ENCODE measurements at regions not wholly inside any gene's neighbourhood (a gene's known extent, or its start where the extent isn't known, plus 50 kb on each side); places are given as distances from the start of the nearest gene placed in this dataset.

GRCh38 chr2:150788426-150789140, 301.1 kb upstream of the RND3 start:
- DNase-seq (no peak), ATAC-seq (no peak)
- TF ChIP-seq, protein P1, sequence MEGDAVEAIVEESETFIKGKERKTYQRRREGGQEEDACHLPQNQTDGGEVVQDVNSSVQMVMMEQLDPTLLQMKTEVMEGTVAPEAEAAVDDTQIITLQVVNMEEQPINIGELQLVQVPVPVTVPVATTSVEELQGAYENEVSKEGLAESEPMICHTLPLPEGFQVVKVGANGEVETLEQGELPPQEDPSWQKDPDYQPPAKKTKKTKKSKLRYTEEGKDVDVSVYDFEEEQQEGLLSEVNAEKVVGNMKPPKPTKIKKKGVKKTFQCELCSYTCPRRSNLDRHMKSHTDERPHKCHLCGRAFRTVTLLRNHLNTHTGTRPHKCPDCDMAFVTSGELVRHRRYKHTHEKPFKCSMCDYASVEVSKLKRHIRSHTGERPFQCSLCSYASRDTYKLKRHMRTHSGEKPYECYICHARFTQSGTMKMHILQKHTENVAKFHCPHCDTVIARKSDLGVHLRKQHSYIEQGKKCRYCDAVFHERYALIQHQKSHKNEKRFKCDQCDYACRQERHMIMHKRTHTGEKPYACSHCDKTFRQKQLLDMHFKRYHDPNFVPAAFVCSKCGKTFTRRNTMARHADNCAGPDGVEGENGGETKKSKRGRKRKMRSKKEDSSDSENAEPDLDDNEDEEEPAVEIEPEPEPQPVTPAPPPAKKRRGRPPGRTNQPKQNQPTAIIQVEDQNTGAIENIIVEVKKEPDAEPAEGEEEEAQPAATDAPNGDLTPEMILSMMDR (conservative IDR thresholded peaks at IDR 0.05; ENCODE audit: low read depth, low read length): no peak
- TF ChIP-seq EZH2 (IDR thresholded peaks at IDR 0.05; ENCODE audit: low read length, unreplicated experiment) (no peak), EZH2phosphoT487 (IDR thresholded peaks at IDR 0.05; ENCODE audit: borderline replicate concordance, low read length) (no peak)
- Histone ChIP-seq H2AFZ (ENCODE audit: low read length) (no peak overlapping the region), H3K79me2 (ENCODE audit: low read length) (no peaks in the 10 kb centered on the region), H3K9me3 (ENCODE audit: low read length) (peaks cover 8% of the 10 kb centered on the region; the same call in 1 of the 2 replicates), H3K27ac (ENCODE audit: low read length) (no peak overlapping the region), H3K4me3 (ENCODE audit: low read length) (no peak overlapping the region), H4K20me1 (ENCODE audit: low read length) (no peaks in the 10 kb centered on the region), H3K4me1 (ENCODE audit: insufficient read depth, low read length) (no peaks in the 10 kb centered on the region), H3K36me3 (ENCODE audit: low read depth, low read length) (peaks cover 3% of the 10 kb centered on the region; the same call in 1 of the 2 replicates), H3K27me3 (ENCODE audit: low read length) (no peaks in the 10 kb centered on the region), H3F3A (ENCODE audit: low read length, unreplicated experiment) (no peaks in the 10 kb centered on the region), H3K4me2 (ENCODE audit: low read length) (no peak overlapping the region), H3K9me2 (replicated peaks; ENCODE audit: low read length) (no peaks in the 10 kb centered on the region), H3K9ac (ENCODE audit: low read length) (no peak overlapping the region)
- intact Hi-C loops (cut with micrococcal nuclease): no loop called here
- POLR2A ChIA-PET (ENCODE audit: unreplicated experiment): no interaction called here
- CTCF ChIA-PET: no interaction called here
- BruUV-seq (replicated peaks): no TSS peak

DNA sequence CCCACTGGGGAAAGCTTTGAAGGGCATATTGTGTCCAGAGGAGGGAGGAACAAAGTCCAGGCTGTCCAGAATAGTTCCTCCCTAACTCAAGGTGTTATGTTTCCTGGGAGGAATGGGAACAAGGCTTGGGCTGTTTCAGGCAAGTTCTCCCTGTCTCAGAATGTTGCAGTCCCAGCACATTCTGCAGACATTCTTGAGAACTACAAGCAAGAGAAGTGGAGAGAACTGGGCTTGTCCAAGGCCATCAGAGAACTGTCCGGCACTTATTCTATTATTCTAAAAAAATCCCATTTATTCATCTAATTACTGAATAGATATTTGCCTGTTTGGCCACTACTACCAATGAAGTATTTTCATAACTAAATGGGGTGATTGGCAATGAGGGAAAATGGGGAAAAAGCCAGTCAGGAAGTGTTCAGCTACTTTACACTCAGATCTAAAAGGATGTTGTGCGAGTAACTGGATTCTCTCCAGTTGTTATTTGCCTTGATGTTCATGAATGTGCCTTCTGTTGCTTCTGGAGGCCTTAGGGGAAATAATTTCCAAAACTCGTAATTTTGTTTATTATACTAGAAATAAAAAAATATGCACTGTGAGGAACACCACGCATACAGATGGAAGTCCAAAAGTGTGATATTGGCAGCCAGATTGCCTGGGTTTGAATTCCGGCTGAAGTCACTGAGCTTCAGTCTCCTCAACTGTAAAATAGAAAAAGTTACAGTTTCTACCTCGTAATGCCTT, 300.1 kb upstream of the RND3 start:
- DNase-seq (no peak), ATAC-seq (no peak)
- Histone ChIP-seq H3K9me3 (ENCODE audit: low read length) (peaks cover 8% of the 10 kb centered on the region; the same call in 1 of the 2 replicates), H3K27me3 (ENCODE audit: low read length) (no peaks in the 10 kb centered on the region), H4K20me1 (ENCODE audit: low read length) (no peaks in the 10 kb centered on the region), H3K36me3 (ENCODE audit: low read depth, low read length) (peaks cover 3% of the 10 kb centered on the region; the same call in 1 of the 2 replicates), H3K27ac (ENCODE audit: low read length) (no peak overlapping the region), H3K79me2 (ENCODE audit: low read length) (no peaks in the 10 kb centered on the region), H3K4me3 (ENCODE audit: low read length) (no peak overlapping the region), H3K9me2 (replicated peaks; ENCODE audit: low read length) (no peaks in the 10 kb centered on the region), H3K4me2 (ENCODE audit: low read length) (no peak overlapping the region), H3K9ac (ENCODE audit: low read length) (no peak overlapping the region), H3K4me1 (ENCODE audit: insufficient read depth, low read length) (no peaks in the 10 kb centered on the region), H2AFZ (ENCODE audit: low read length) (no peak overlapping the region), H3F3A (ENCODE audit: low read length, unreplicated experiment) (no peaks in the 10 kb centered on the region)
- intact Hi-C loops (cut with micrococcal nuclease): no loop called here
- TF ChIP-seq, protein P1 (conservative IDR thresholded peaks at IDR 0.05; ENCODE audit: low read depth, low read length): no peak
- TF ChIP-seq EZH2phosphoT487 (IDR thresholded peaks at IDR 0.05; ENCODE audit: borderline replicate concordance, low read length) (no peak), EZH2 (IDR thresholded peaks at IDR 0.05; ENCODE audit: low read length, unreplicated experiment) (no peak)
- ChIA-PET CTCF (no interaction called here), POLR2A (ENCODE audit: unreplicated experiment) (interaction anchor here (0.7 kb wide), 1 partner anchor 798 kb away, joined by 3 read pairs; no protein-coding TSS in a partner anchor)
- BruUV-seq (replicated peaks): no TSS peak

GRCh38 chr2:150784389-150784788, 296.9 kb upstream of the RND3 start:
- ChIA-PET CTCF (no interaction called here), POLR2A (ENCODE audit: unreplicated experiment) (no interaction called here)
- Histone ChIP-seq H3K4me2 (ENCODE audit: low read length) (no peak overlapping the region), H2AFZ (ENCODE audit: low read length) (no peak overlapping the region), H3K9me3 (ENCODE audit: low read length) (no peaks in the 10 kb centered on the region), H3K79me2 (ENCODE audit: low read length) (no peaks in the 10 kb centered on the region), H3K9me2 (replicated peaks; ENCODE audit: low read length) (no peaks in the 10 kb centered on the region), H3K9ac (ENCODE audit: low read length) (no peak overlapping the region), H4K20me1 (ENCODE audit: low read length) (no peaks in the 10 kb centered on the region), H3K36me3 (ENCODE audit: low read depth, low read length) (no peaks in the 10 kb centered on the region), H3F3A (ENCODE audit: low read length, unreplicated experiment) (no peaks in the 10 kb centered on the region), H3K4me3 (ENCODE audit: low read length) (no peak overlapping the region), H3K27ac (ENCODE audit: low read length) (no peak overlapping the region), H3K27me3 (ENCODE audit: low read length) (no peaks in the 10 kb centered on the region), H3K4me1 (ENCODE audit: insufficient read depth, low read length) (no peaks in the 10 kb centered on the region)
- intact Hi-C loops (cut with micrococcal nuclease): no loop called here
- ATAC-seq (no peak), DNase-seq (no peak)
- TF ChIP-seq, protein P1 (conservative IDR thresholded peaks at IDR 0.05; ENCODE audit: low read depth, low read length): no peak
- TF ChIP-seq EZH2 (IDR thresholded peaks at IDR 0.05; ENCODE audit: low read length, unreplicated experiment): no peak
- TF ChIP-seq EZH2phosphoT487 (IDR thresholded peaks at IDR 0.05; ENCODE audit: borderline replicate concordance, low read length): no peak
- no TSS peak for BruUV-seq (replicated peaks)

Data from PC-3 (cell line).